ENCODE measurements at regions not wholly inside any gene's neighbourhood (a gene's known extent, or its start where the extent isn't known, plus 50 kb on each side); places are given as distances from the start of the nearest gene placed in this dataset.

GRCh38 chr5:125357660-125358059 is 611.2 kb upstream of the ZNF608 start:
- no peaks in the 10 kb centered on the region for H3K36me3 ChIP-seq (ENCODE audit: control insufficient read depth, insufficient read depth, low read length)
- H3K9me3 ChIP-seq (ENCODE audit: control insufficient read depth, insufficient read depth, low read depth, low read length): peaks cover 3% of the 10 kb centered on the region; the same call in 1 of the 2 replicates
- H3K9ac ChIP-seq (ENCODE audit: low read length): no peak overlapping the region
- no peak overlapping the region for H3K27ac ChIP-seq (ENCODE audit: low read depth, low read length)
- H3K27me3 ChIP-seq (ENCODE audit: control insufficient read depth, insufficient read depth, low read length): no peaks in the 10 kb centered on the region
- H3K4me3 ChIP-seq (ENCODE audit: low read depth, low read length): no peak overlapping the region
- 0 out of 2 replicates have a peak, but pooled peaks cover 6% of the 10 kb centered on the region for H3K4me1 ChIP-seq (ENCODE audit: control insufficient read depth, insufficient read depth, low read length)

DNA sequence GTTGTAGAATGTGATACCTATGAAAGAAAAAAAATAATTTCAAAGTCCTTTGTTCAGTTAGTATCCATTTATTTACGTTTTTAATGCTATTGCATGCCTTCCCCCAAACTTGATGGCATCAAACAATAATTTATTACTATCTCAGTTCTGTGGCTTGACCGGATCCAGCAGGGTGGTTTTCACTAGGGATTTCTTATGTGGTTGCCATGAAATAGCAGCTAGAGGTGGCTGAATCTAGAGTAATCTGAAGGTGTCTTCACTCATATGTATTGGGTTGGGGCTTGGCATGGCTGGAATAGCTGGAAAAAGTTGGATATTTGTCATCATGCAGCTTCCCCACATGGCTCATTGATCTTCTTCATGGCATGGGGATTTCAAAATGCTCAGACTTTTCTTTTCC is 619.3 kb upstream of the ZNF608 start:
- Histone ChIP-seq H3K27me3 (ENCODE audit: control insufficient read depth, insufficient read depth, low read length) (no peaks in the 10 kb centered on the region), H3K9me3 (ENCODE audit: control insufficient read depth, insufficient read depth, low read depth, low read length) (no peaks in the 10 kb centered on the region), H3K36me3 (ENCODE audit: control insufficient read depth, insufficient read depth, low read length) (no peaks in the 10 kb centered on the region), H3K9ac (ENCODE audit: low read length) (no peak overlapping the region), H3K4me3 (ENCODE audit: low read depth, low read length) (no peak overlapping the region), H3K27ac (ENCODE audit: low read depth, low read length) (no peak overlapping the region), H3K4me1 (ENCODE audit: control insufficient read depth, insufficient read depth, low read length) (0 out of 2 replicates have a peak, but pooled peaks cover 6% of the 10 kb centered on the region)

DNA sequence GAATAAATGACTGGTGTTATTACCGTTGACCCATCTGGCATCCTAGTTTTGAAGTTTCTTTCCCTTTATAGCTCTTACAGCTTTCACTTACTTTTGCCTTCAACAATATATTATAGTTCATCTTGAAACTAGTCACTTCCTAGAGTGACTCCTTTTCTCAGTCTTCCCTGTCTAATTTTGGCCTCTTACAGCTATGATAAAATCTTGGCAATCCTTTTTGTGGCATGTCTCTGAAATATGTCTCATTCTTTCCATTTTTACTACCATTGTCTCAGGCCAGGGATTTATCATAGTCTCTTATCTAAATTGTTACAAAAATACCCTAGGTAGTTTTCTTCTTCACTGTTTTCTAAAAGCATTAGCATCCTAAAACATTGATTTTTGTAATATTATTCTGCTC is 621.3 kb upstream of the ZNF608 start:
- Histone ChIP-seq H3K27me3 (ENCODE audit: control insufficient read depth, insufficient read depth, low read length) (no peaks in the 10 kb centered on the region), H3K4me1 (ENCODE audit: control insufficient read depth, insufficient read depth, low read length) (peaks cover 11% of the 10 kb centered on the region), H3K27ac (ENCODE audit: low read depth, low read length) (no peak overlapping the region), H3K9ac (ENCODE audit: low read length) (no peak overlapping the region), H3K4me3 (ENCODE audit: low read depth, low read length) (no peak overlapping the region), H3K36me3 (ENCODE audit: control insufficient read depth, insufficient read depth, low read length) (no peaks in the 10 kb centered on the region), H3K9me3 (ENCODE audit: control insufficient read depth, insufficient read depth, low read depth, low read length) (no peaks in the 10 kb centered on the region)

- no peak overlapping the region for H3K27ac ChIP-seq (ENCODE audit: low read depth, low read length)
- no peaks in the 10 kb centered on the region for H3K9me3 ChIP-seq (ENCODE audit: control insufficient read depth, insufficient read depth, low read depth, low read length)
- no peak overlapping the region for H3K4me3 ChIP-seq (ENCODE audit: low read depth, low read length)
- H3K36me3 ChIP-seq (ENCODE audit: control insufficient read depth, insufficient read depth, low read length): no peaks in the 10 kb centered on the region
- no peaks in the 10 kb centered on the region for H3K27me3 ChIP-seq (ENCODE audit: control insufficient read depth, insufficient read depth, low read length)
- peaks cover 32% of the 10 kb centered on the region for H3K4me1 ChIP-seq (ENCODE audit: control insufficient read depth, insufficient read depth, low read length)
- no peak overlapping the region for H3K9ac ChIP-seq (ENCODE audit: low read length)
Observed at GRCh38 chr5:125370461-125371205, 624.2 kb upstream of the ZNF608 start.

- H3K36me3 ChIP-seq (ENCODE audit: control insufficient read depth, insufficient read depth, low read length): no peaks in the 10 kb centered on the region
- peak overlapping the region; percentile 85 for H3K27ac ChIP-seq (ENCODE audit: low read depth, low read length)
- no peaks in the 10 kb centered on the region for H3K27me3 ChIP-seq (ENCODE audit: control insufficient read depth, insufficient read depth, low read length)
- H3K9ac ChIP-seq (ENCODE audit: low read length): peak overlapping the region; percentile 21
- H3K4me1 ChIP-seq (ENCODE audit: control insufficient read depth, insufficient read depth, low read length): peaks cover 44% of the 10 kb centered on the region
- H3K4me3 ChIP-seq (ENCODE audit: low read depth, low read length): peak overlapping the region; percentile 25; the same call in 1 of the 2 replicates
- no peaks in the 10 kb centered on the region for H3K9me3 ChIP-seq (ENCODE audit: control insufficient read depth, insufficient read depth, low read depth, low read length)
Observed at GRCh38 chr5:125372694-125373631, 626.5 kb upstream of the ZNF608 start.

DNA sequence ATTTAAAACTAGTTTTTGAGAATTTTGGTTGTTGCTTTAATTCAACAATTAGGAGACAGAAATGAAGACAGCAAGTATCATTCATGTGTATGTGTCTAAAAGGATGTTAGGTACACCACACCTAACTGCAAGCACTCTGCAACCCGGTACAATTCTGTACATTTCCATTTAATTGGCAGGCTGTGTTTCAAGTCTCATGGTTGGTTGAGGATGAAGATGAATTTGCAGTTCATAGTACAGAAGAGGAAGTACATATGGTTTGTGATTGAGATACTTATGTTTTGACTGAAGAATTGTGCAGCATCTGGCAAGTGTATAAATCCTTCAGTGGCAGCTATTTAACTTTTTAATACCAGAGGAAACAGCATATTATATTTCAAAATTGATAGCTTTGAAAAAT is 628.7 kb upstream of the ZNF608 start:
- H3K27ac ChIP-seq (ENCODE audit: low read depth, low read length): no peak overlapping the region
- H3K27me3 ChIP-seq (ENCODE audit: control insufficient read depth, insufficient read depth, low read length): no peaks in the 10 kb centered on the region
- no peak overlapping the region for H3K4me3 ChIP-seq (ENCODE audit: low read depth, low read length)
- H3K4me1 ChIP-seq (ENCODE audit: control insufficient read depth, insufficient read depth, low read length): peaks cover 43% of the 10 kb centered on the region
- H3K9me3 ChIP-seq (ENCODE audit: control insufficient read depth, insufficient read depth, low read depth, low read length): no peaks in the 10 kb centered on the region
- H3K9ac ChIP-seq (ENCODE audit: low read length): no peak overlapping the region
- no peaks in the 10 kb centered on the region for H3K36me3 ChIP-seq (ENCODE audit: control insufficient read depth, insufficient read depth, low read length)

GRCh38 chr5:125376059-125376641 is 629.7 kb upstream of the ZNF608 start:
- Histone ChIP-seq H3K27ac (ENCODE audit: low read depth, low read length) (no peak overlapping the region), H3K9me3 (ENCODE audit: control insufficient read depth, insufficient read depth, low read depth, low read length) (no peaks in the 10 kb centered on the region), H3K4me3 (ENCODE audit: low read depth, low read length) (no peak overlapping the region), H3K9ac (ENCODE audit: low read length) (no peak overlapping the region), H3K4me1 (ENCODE audit: control insufficient read depth, insufficient read depth, low read length) (peaks cover 38% of the 10 kb centered on the region), H3K36me3 (ENCODE audit: control insufficient read depth, insufficient read depth, low read length) (no peaks in the 10 kb centered on the region), H3K27me3 (ENCODE audit: control insufficient read depth, insufficient read depth, low read length) (no peaks in the 10 kb centered on the region)

DNA sequence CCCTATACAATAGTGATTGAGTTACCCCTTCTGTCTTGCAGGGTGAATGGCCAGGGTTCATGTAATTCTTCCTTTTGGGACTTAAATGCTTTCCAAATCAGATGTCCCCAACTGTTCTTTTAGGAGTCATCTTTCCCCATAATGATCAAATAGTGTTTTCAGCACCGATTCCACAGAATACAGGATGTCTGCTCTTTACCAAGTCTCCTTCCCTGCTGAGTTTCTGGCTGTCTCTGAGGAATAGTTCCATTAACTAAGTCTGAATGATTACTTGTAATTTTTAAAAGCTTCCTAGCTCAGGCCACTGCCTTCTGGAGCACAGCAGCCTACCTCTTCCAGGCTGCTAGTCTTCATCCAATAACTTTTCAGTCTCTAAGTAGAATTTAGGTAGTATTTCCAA is 630.7 kb upstream of the ZNF608 start:
- peaks cover 38% of the 10 kb centered on the region for H3K4me1 ChIP-seq (ENCODE audit: control insufficient read depth, insufficient read depth, low read length)
- H3K9ac ChIP-seq (ENCODE audit: low read length): no peak overlapping the region
- H3K9me3 ChIP-seq (ENCODE audit: control insufficient read depth, insufficient read depth, low read depth, low read length): no peaks in the 10 kb centered on the region
- H3K27me3 ChIP-seq (ENCODE audit: control insufficient read depth, insufficient read depth, low read length): no peaks in the 10 kb centered on the region
- H3K36me3 ChIP-seq (ENCODE audit: control insufficient read depth, insufficient read depth, low read length): no peaks in the 10 kb centered on the region
- H3K27ac ChIP-seq (ENCODE audit: low read depth, low read length): no peak overlapping the region
- H3K4me3 ChIP-seq (ENCODE audit: low read depth, low read length): no peak overlapping the region

DNA sequence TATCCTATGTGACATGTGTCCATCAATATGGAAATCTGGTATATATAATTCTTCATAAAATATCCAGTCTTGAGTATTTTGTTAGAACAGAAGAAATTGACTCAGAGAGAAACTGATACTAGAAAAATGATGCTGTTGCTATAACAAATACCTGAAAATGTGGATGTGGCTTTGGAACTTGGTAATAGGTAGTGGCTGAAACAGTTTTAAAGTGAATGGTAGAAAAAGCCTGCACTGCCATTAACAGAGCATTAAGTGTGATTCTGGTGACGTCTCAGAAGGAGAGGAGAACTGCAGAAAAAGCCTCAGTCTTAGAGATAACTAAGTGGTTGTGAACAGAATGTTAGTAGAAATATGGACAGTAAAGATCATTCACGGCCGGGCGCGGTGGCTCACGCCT is 634.9 kb upstream of the ZNF608 start:
- Histone ChIP-seq H3K27me3 (ENCODE audit: control insufficient read depth, insufficient read depth, low read length) (no peaks in the 10 kb centered on the region), H3K4me3 (ENCODE audit: low read depth, low read length) (no peak overlapping the region), H3K9me3 (ENCODE audit: control insufficient read depth, insufficient read depth, low read depth, low read length) (no peaks in the 10 kb centered on the region), H3K36me3 (ENCODE audit: control insufficient read depth, insufficient read depth, low read length) (no peaks in the 10 kb centered on the region), H3K9ac (ENCODE audit: low read length) (no peak overlapping the region), H3K4me1 (ENCODE audit: control insufficient read depth, insufficient read depth, low read length) (peaks cover 8% of the 10 kb centered on the region; the same call in 1 of the 2 replicates), H3K27ac (ENCODE audit: low read depth, low read length) (no peak overlapping the region)

GRCh38 chr5:125384071-125384470 is 637.6 kb upstream of the ZNF608 start:
- H3K27ac ChIP-seq (ENCODE audit: low read depth, low read length): no peak overlapping the region
- no peak overlapping the region for H3K9ac ChIP-seq (ENCODE audit: low read length)
- no peak overlapping the region for H3K4me3 ChIP-seq (ENCODE audit: low read depth, low read length)
- no peaks in the 10 kb centered on the region for H3K27me3 ChIP-seq (ENCODE audit: control insufficient read depth, insufficient read depth, low read length)
- no peaks in the 10 kb centered on the region for H3K36me3 ChIP-seq (ENCODE audit: control insufficient read depth, insufficient read depth, low read length)
- H3K4me1 ChIP-seq (ENCODE audit: control insufficient read depth, insufficient read depth, low read length): no peaks in the 10 kb centered on the region; the same call in 1 of the 2 replicates
- H3K9me3 ChIP-seq (ENCODE audit: control insufficient read depth, insufficient read depth, low read depth, low read length): no peaks in the 10 kb centered on the region

- no peak overlapping the region for H3K4me3 ChIP-seq (ENCODE audit: low read depth, low read length)
- H3K36me3 ChIP-seq (ENCODE audit: control insufficient read depth, insufficient read depth, low read length): no peaks in the 10 kb centered on the region
- H3K4me1 ChIP-seq (ENCODE audit: control insufficient read depth, insufficient read depth, low read length): no peaks in the 10 kb centered on the region; the same call in 1 of the 2 replicates
- no peaks in the 10 kb centered on the region for H3K27me3 ChIP-seq (ENCODE audit: control insufficient read depth, insufficient read depth, low read length)
- no peak overlapping the region for H3K9ac ChIP-seq (ENCODE audit: low read length)
- H3K9me3 ChIP-seq (ENCODE audit: control insufficient read depth, insufficient read depth, low read depth, low read length): no peaks in the 10 kb centered on the region
- no peak overlapping the region for H3K27ac ChIP-seq (ENCODE audit: low read depth, low read length)
Observed at GRCh38 chr5:125390326-125390725, 643.9 kb upstream of the ZNF608 start.

Measured in HUES6 (cell line).